Ecto neural progenitor cell (in vitro differentiated cells): ENCODE measurements at regions not wholly inside any gene's neighbourhood (a gene's known extent, or its start where the extent isn't known, plus 50 kb on each side); places are given as distances from the start of the nearest gene placed in this dataset.
"Not testable (repeated sequence)": the region's sequence is repeated elsewhere in the genome, so short reads cannot be mapped to it uniquely, and the experiment has no call there.

Experiments used
- DNase-seq: peaks from one replicate; pipeline ENCODE4 v3.0.0-alpha.2; 2018; ENCODE audit warnings: low spot score

GRCh38 chr12:111154147-111154834, 214.6 kb downstream of the PHETA1 start:
- no peak for DNase-seq

GRCh38 chr12:111152561-111152960, 216.3 kb downstream of the PHETA1 start:
- DNase-seq: no peak

- no peak for DNase-seq
Observed at GRCh38 chr12:111150921-111151840, 217.7 kb downstream of the PHETA1 start.

- no peak for DNase-seq
Observed at GRCh38 chr12:111150360-111150759, 218.5 kb downstream of the PHETA1 start.

- no peak for DNase-seq
Observed at GRCh38 chr12:111149299-111149698, 219.6 kb downstream of the PHETA1 start.

- DNase-seq: no peak
Observed at GRCh38 chr12:111148005-111148404, 220.9 kb downstream of the PHETA1 start.

- DNase-seq: no peak
Observed at GRCh38 chr12:111143271-111143670, 222.9 kb upstream of the MYL2 start.

GRCh38 chr12:111141205-111141604, 220.8 kb upstream of the MYL2 start:
- no peak for DNase-seq

- no peak for DNase-seq
Observed at GRCh38 chr12:111138016-111138415, 217.6 kb upstream of the MYL2 start.

GRCh38 chr12:111135293-111135832, 215.0 kb upstream of the MYL2 start:
- DNase-seq: no peak

- no peak for DNase-seq
Observed at GRCh38 chr12:111130336-111130735, 210.0 kb upstream of the MYL2 start.

- DNase-seq: no peak
Observed at GRCh38 chr12:111129149-111129767, 208.9 kb upstream of the MYL2 start.

GRCh38 chr12:111126331-111126730, 206.0 kb upstream of the MYL2 start:
- no peak for DNase-seq

GRCh38 chr12:111124183-111124582, 203.8 kb upstream of the MYL2 start:
- no peak for DNase-seq

- no peak for DNase-seq
Observed at GRCh38 chr12:111123390-111123789, 203.0 kb upstream of the MYL2 start.

GRCh38 chr12:111122458-111122878, 202.1 kb upstream of the MYL2 start:
- no peak for DNase-seq

GRCh38 chr12:111121840-111122239, 201.5 kb upstream of the MYL2 start:
- no peak for DNase-seq

- no peak for DNase-seq
Observed at GRCh38 chr12:111120578-111120977, 200.2 kb upstream of the MYL2 start.

GRCh38 chr12:111117017-111117416, 196.6 kb upstream of the MYL2 start:
- DNase-seq: no peak

GRCh38 chr12:111113313-111113712, 192.9 kb upstream of the MYL2 start:
- not testable (repeated sequence) for DNase-seq

GRCh38 chr12:111112311-111113098, 192.1 kb upstream of the MYL2 start:
- DNase-seq: no peak

GRCh38 chr12:111111681-111112080, 191.3 kb upstream of the MYL2 start:
- no peak for DNase-seq
